ENCODE measurements at regions not wholly inside any gene's neighbourhood (a gene's known extent, or its start where the extent isn't known, plus 50 kb on each side); places are given as distances from the start of the nearest gene placed in this dataset.

DNA sequence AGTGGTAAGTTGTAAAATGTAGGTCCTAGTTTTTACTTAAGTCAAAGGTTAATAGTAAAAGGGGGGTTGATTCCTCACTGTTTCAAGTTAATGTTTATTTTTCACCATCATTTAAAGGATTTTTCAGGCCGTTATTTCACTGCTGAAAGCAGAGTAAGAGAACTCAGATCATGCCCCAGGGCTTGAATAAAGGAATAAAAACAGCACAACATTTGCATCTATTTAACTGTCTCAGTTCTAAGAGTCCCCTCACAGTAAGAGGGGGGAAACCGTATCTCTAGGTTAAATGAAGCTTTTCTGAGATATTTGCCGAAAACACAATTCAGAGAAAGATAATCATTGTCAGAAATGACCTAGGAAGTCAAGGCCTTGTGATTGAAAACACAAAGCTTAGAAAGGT is 138.2 kb upstream of the KCTD1 start:
- TF ChIP-seq RFX5 (IDR thresholded peaks at IDR 0.05; ENCODE audit: low read length) (no peak), NRF1 (IDR thresholded peaks at IDR 0.05; ENCODE audit: low read depth, low read length) (no peak), EZH2phosphoT487 (IDR thresholded peaks at IDR 0.05; ENCODE audit: borderline replicate concordance, low read depth) (no peak), MXI1 (IDR thresholded peaks at IDR 0.05; ENCODE audit: low read depth, low read length) (no peak; the same call in 1 of the 2 replicates), RXRA (IDR thresholded peaks at IDR 0.05; ENCODE audit: borderline replicate concordance, low read depth) (no peak), NFIC (IDR thresholded peaks at IDR 0.05; ENCODE audit: borderline replicate concordance) (no peak), TAF1 (IDR thresholded peaks at IDR 0.05; ENCODE audit: borderline replicate concordance, low read depth, low read length) (no peak)
- TF ChIP-seq, protein P1, sequence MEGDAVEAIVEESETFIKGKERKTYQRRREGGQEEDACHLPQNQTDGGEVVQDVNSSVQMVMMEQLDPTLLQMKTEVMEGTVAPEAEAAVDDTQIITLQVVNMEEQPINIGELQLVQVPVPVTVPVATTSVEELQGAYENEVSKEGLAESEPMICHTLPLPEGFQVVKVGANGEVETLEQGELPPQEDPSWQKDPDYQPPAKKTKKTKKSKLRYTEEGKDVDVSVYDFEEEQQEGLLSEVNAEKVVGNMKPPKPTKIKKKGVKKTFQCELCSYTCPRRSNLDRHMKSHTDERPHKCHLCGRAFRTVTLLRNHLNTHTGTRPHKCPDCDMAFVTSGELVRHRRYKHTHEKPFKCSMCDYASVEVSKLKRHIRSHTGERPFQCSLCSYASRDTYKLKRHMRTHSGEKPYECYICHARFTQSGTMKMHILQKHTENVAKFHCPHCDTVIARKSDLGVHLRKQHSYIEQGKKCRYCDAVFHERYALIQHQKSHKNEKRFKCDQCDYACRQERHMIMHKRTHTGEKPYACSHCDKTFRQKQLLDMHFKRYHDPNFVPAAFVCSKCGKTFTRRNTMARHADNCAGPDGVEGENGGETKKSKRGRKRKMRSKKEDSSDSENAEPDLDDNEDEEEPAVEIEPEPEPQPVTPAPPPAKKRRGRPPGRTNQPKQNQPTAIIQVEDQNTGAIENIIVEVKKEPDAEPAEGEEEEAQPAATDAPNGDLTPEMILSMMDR (IDR thresholded peaks at IDR 0.05), result no peak

Data from SK-N-SH (cell line).